DMS153 treated with DMSO at 0.1 percent for 48 hours (cell line): ENCODE measurements at regions not wholly inside any gene's neighbourhood (a gene's known extent, or its start where the extent isn't known, plus 50 kb on each side); places are given as distances from the start of the nearest gene placed in this dataset.
"Not testable (repeated sequence)": the region's sequence is repeated elsewhere in the genome, so short reads cannot be mapped to it uniquely, and the experiment has no call there.

Experiments used
- DNase-seq: peaks from one replicate; lab custom pipeline; 2025; ENCODE audit not compliant: unreplicated experiment; lab: John Stamatoyannopoulos, UW

GRCh38 chr4:77220828-77221613 lies 64.0 kb downstream of the CCNG2 start:
- DNase-seq = no peak

GRCh38 chr4:77225022-77225421 lies 68.0 kb downstream of the CCNG2 start:
- DNase-seq = no peak

- no peak for DNase-seq
These were observed 70.1 kb downstream of the CCNG2 start for GRCh38 chr4:77226939-77227705.

- DNase-seq = no peak
These were observed 72.4 kb downstream of the CCNG2 start for GRCh38 chr4:77229433-77229832.

- no peak for DNase-seq
These were observed 75.6 kb downstream of the CCNG2 start for GRCh38 chr4:77232653-77233052.

- no peak for DNase-seq
These were observed 78.4 kb downstream of the CCNG2 start for GRCh38 chr4:77235289-77235854.

- no peak for DNase-seq
These were observed 79.8 kb downstream of the CCNG2 start for GRCh38 chr4:77236806-77237205.

- DNase-seq = peak; percentile 43
These were observed 83.6 kb downstream of the CCNG2 start for GRCh38 chr4:77240469-77241066.

- no peak for DNase-seq
These were observed 91.8 kb downstream of the CCNG2 start for GRCh38 chr4:77248805-77249204.

GRCh38 chr4:77251751-77252150 lies 94.7 kb downstream of the CCNG2 start:
- DNase-seq = no peak

GRCh38 chr4:77263247-77263646 lies 106.2 kb downstream of the CCNG2 start:
- no peak for DNase-seq

- not testable (repeated sequence) for DNase-seq
These were observed 107.0 kb downstream of the CCNG2 start for GRCh38 chr4:77263976-77264375.

- DNase-seq = no peak
These were observed 107.8 kb downstream of the CCNG2 start for GRCh38 chr4:77264826-77265225.

GRCh38 chr4:77268108-77268507 lies 111.1 kb downstream of the CCNG2 start:
- no peak for DNase-seq

GRCh38 chr4:77269505-77269904 lies 112.5 kb downstream of the CCNG2 start:
- no peak for DNase-seq

GRCh38 chr4:77273412-77273811 lies 116.4 kb downstream of the CCNG2 start:
- no peak for DNase-seq

- DNase-seq = not testable (repeated sequence)
These were observed 122.1 kb downstream of the CCNG2 start for GRCh38 chr4:77279114-77279513.

- DNase-seq = no peak
These were observed 125.3 kb downstream of the CCNG2 start for GRCh38 chr4:77282305-77282704.

- DNase-seq = no peak
These were observed 127.0 kb downstream of the CCNG2 start for GRCh38 chr4:77284036-77284435.

GRCh38 chr4:77286906-77287305 lies 129.9 kb downstream of the CCNG2 start:
- no peak for DNase-seq

- no peak for DNase-seq
These were observed 136.4 kb downstream of the CCNG2 start for GRCh38 chr4:77293426-77293825.

GRCh38 chr4:77300996-77301395 lies 144.0 kb downstream of the CCNG2 start:
- not testable (repeated sequence) for DNase-seq
